ENCODE measurements at regions not wholly inside any gene's neighbourhood (a gene's known extent, or its start where the extent isn't known, plus 50 kb on each side); places are given as distances from the start of the nearest gene placed in this dataset.

DNA sequence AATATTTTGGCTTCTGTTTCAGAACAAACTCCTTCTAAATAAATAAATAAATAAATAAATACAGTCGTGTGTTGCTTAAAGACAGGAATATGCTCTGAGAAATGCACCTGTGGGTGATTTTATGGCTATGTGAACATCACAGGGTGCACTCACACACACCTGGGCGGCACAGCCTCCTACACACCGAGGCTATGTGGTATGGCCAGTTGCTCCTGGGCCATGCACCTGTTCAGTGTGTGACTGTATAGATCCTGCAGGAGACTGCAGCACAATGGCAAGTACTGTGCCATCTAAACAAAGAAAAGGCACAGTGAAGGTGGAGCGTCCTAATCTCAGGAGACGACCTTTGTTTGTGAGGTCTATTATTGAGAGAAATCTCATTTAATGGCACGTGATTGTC is 1281.1 kb downstream of the TBC1D22A start:
- Mint-ChIP-seq H3K4me3 (no peak overlapping the region), H3K4me1 (peaks cover 5% of the 10 kb centered on the region), H3K9me3 (no peaks in the 10 kb centered on the region; the same call in 2 of the 3 replicates), H3K27me3 (ENCODE audit: insufficient read depth, low read depth, poor library complexity) (peaks cover 3% of the 10 kb centered on the region), H3K36me3 (ENCODE audit: low read depth) (no peaks in the 10 kb centered on the region), H3K27ac (no peak overlapping the region)
- Histone ChIP-seq H3F3A (replicated peaks; ENCODE audit: low read depth) (no peaks in the 10 kb centered on the region), H2AFZ (no peak overlapping the region), H3K9me2 (ENCODE audit: insufficient read depth) (no peaks in the 10 kb centered on the region), H3K4me2 (no peak overlapping the region), H3K4me3 (no peak overlapping the region), H4K20me1 (replicated peaks; ENCODE audit: insufficient read depth) (no peaks in the 10 kb centered on the region), H3K4me1 (ENCODE audit: insufficient read depth) (no peaks in the 10 kb centered on the region), H3K27ac (ENCODE audit: low read depth) (no peak overlapping the region), H3K79me2 (replicated peaks; ENCODE audit: insufficient read depth) (no peaks in the 10 kb centered on the region), H3K36me3 (ENCODE audit: insufficient read depth) (peaks cover 3% of the 10 kb centered on the region; the same call in 1 of the 2 replicates), H3K27me3 (ENCODE audit: insufficient read depth) (no peaks in the 10 kb centered on the region)
- DNase-seq (ENCODE audit: low spot score) = no peak
- TF ChIP-seq EZH2phosphoT487 (IDR thresholded peaks at IDR 0.05; ENCODE audit: unreplicated experiment) (no peak), CREB1 (CRISPR knock-in tag; IDR thresholded peaks at IDR 0.05; ENCODE audit: low read depth) (no peak), EZH2 (IDR thresholded peaks at IDR 0.05; ENCODE audit: low read depth, unreplicated experiment) (no peak), NANOG (IDR thresholded peaks at IDR 0.05; ENCODE audit: borderline replicate concordance) (no peak), JUNB (IDR thresholded peaks at IDR 0.05; ENCODE audit: unreplicated experiment) (no peak), CTCF (conservative IDR thresholded peaks at IDR 0.05; ENCODE audit: low read depth in 2 of 2) (no peak), STAT1 (IDR thresholded peaks at IDR 0.05; ENCODE audit: unreplicated experiment) (no peak), ZNF331 (CRISPR knock-in tag; IDR thresholded peaks at IDR 0.05; ENCODE audit: low read depth) (no peak), ZNF462 (CRISPR knock-in tag; IDR thresholded peaks at IDR 0.05) (no peak), POLR2AphosphoS5 (IDR thresholded peaks at IDR 0.05; ENCODE audit: low read depth) (no peak)
- TF ChIP-seq, protein P1, sequence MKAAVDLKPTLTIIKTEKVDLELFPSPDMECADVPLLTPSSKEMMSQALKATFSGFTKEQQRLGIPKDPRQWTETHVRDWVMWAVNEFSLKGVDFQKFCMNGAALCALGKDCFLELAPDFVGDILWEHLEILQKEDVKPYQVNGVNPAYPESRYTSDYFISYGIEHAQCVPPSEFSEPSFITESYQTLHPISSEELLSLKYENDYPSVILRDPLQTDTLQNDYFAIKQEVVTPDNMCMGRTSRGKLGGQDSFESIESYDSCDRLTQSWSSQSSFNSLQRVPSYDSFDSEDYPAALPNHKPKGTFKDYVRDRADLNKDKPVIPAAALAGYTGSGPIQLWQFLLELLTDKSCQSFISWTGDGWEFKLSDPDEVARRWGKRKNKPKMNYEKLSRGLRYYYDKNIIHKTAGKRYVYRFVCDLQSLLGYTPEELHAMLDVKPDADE (IDR thresholded peaks at IDR 0.05) = no peak
- ATAC-seq = no peak

Measured in GM23338 (cell line).